ENCODE measurements at regions not wholly inside any gene's neighbourhood (a gene's known extent, or its start where the extent isn't known, plus 50 kb on each side); places are given as distances from the start of the nearest gene placed in this dataset.
"Not testable (repeated sequence)": the region's sequence is repeated elsewhere in the genome, so short reads cannot be mapped to it uniquely, and the experiment has no call there.

- Histone ChIP-seq H3K27ac (ENCODE audit: low read depth, low read length) (no peak overlapping the region), H3K9me3 (ENCODE audit: control insufficient read depth, insufficient read depth, low read depth, low read length) (peaks cover 7% of the 10 kb centered on the region), H3K36me3 (ENCODE audit: control insufficient read depth, insufficient read depth, low read length) (no peaks in the 10 kb centered on the region), H3K9ac (ENCODE audit: low read length) (no peak overlapping the region), H3K4me3 (ENCODE audit: low read depth, low read length) (no peak overlapping the region), H3K4me1 (ENCODE audit: control insufficient read depth, insufficient read depth, low read length) (no peaks in the 10 kb centered on the region), H3K27me3 (ENCODE audit: control insufficient read depth, insufficient read depth, low read length) (no peaks in the 10 kb centered on the region; the same call in 1 of the 2 replicates)
Measured at GRCh38 chr13:109995578-109995977, 209.2 kb upstream of the IRS2 start.

- H3K9me3 ChIP-seq (ENCODE audit: control insufficient read depth, insufficient read depth, low read depth, low read length) = peaks cover 1% of the 10 kb centered on the region
- H3K9ac ChIP-seq (ENCODE audit: low read length) = no peak overlapping the region
- no peaks in the 10 kb centered on the region for H3K4me1 ChIP-seq (ENCODE audit: control insufficient read depth, insufficient read depth, low read length)
- H3K36me3 ChIP-seq (ENCODE audit: control insufficient read depth, insufficient read depth, low read length) = no peaks in the 10 kb centered on the region
- no peak overlapping the region for H3K4me3 ChIP-seq (ENCODE audit: low read depth, low read length)
- H3K27ac ChIP-seq (ENCODE audit: low read depth, low read length) = no peak overlapping the region
- H3K27me3 ChIP-seq (ENCODE audit: control insufficient read depth, insufficient read depth, low read length) = no peaks in the 10 kb centered on the region
Measured at GRCh38 chr13:109990296-109990695, 203.9 kb upstream of the IRS2 start.

GRCh38 chr13:109989686-109990085 lies 203.3 kb upstream of the IRS2 start:
- H3K27ac ChIP-seq (ENCODE audit: low read depth, low read length) = no peak overlapping the region
- H3K9me3 ChIP-seq (ENCODE audit: control insufficient read depth, insufficient read depth, low read depth, low read length) = no peaks in the 10 kb centered on the region
- no peak overlapping the region for H3K9ac ChIP-seq (ENCODE audit: low read length)
- no peaks in the 10 kb centered on the region for H3K4me1 ChIP-seq (ENCODE audit: control insufficient read depth, insufficient read depth, low read length)
- no peaks in the 10 kb centered on the region for H3K27me3 ChIP-seq (ENCODE audit: control insufficient read depth, insufficient read depth, low read length)
- no peaks in the 10 kb centered on the region for H3K36me3 ChIP-seq (ENCODE audit: control insufficient read depth, insufficient read depth, low read length)
- no peak overlapping the region for H3K4me3 ChIP-seq (ENCODE audit: low read depth, low read length)

GRCh38 chr13:109989155-109989554 lies 202.8 kb upstream of the IRS2 start:
- H3K4me3 ChIP-seq (ENCODE audit: low read depth, low read length) = no peak overlapping the region
- no peaks in the 10 kb centered on the region for H3K36me3 ChIP-seq (ENCODE audit: control insufficient read depth, insufficient read depth, low read length)
- no peaks in the 10 kb centered on the region for H3K27me3 ChIP-seq (ENCODE audit: control insufficient read depth, insufficient read depth, low read length)
- H3K4me1 ChIP-seq (ENCODE audit: control insufficient read depth, insufficient read depth, low read length) = no peaks in the 10 kb centered on the region
- no peak overlapping the region for H3K27ac ChIP-seq (ENCODE audit: low read depth, low read length)
- no peaks in the 10 kb centered on the region for H3K9me3 ChIP-seq (ENCODE audit: control insufficient read depth, insufficient read depth, low read depth, low read length)
- H3K9ac ChIP-seq (ENCODE audit: low read length) = no peak overlapping the region

- Histone ChIP-seq H3K27ac (ENCODE audit: low read depth, low read length) (no peak overlapping the region), H3K4me1 (ENCODE audit: control insufficient read depth, insufficient read depth, low read length) (no peaks in the 10 kb centered on the region), H3K36me3 (ENCODE audit: control insufficient read depth, insufficient read depth, low read length) (no peaks in the 10 kb centered on the region), H3K9ac (ENCODE audit: low read length) (no peak overlapping the region), H3K9me3 (ENCODE audit: control insufficient read depth, insufficient read depth, low read depth, low read length) (no peaks in the 10 kb centered on the region), H3K4me3 (ENCODE audit: low read depth, low read length) (no peak overlapping the region), H3K27me3 (ENCODE audit: control insufficient read depth, insufficient read depth, low read length) (no peaks in the 10 kb centered on the region)
Measured at GRCh38 chr13:109986851-109987250, 200.5 kb upstream of the IRS2 start.

- no peaks in the 10 kb centered on the region for H3K9me3 ChIP-seq (ENCODE audit: control insufficient read depth, insufficient read depth, low read depth, low read length)
- H3K9ac ChIP-seq (ENCODE audit: low read length) = no peak overlapping the region
- H3K4me1 ChIP-seq (ENCODE audit: control insufficient read depth, insufficient read depth, low read length) = no peaks in the 10 kb centered on the region
- H3K27ac ChIP-seq (ENCODE audit: low read depth, low read length) = no peak overlapping the region
- H3K27me3 ChIP-seq (ENCODE audit: control insufficient read depth, insufficient read depth, low read length) = no peaks in the 10 kb centered on the region
- no peak overlapping the region for H3K4me3 ChIP-seq (ENCODE audit: low read depth, low read length)
- no peaks in the 10 kb centered on the region for H3K36me3 ChIP-seq (ENCODE audit: control insufficient read depth, insufficient read depth, low read length)
Measured at GRCh38 chr13:109985871-109986450, 199.6 kb upstream of the IRS2 start.

GRCh38 chr13:109983447-109983846 lies 197.1 kb upstream of the IRS2 start:
- H3K27ac ChIP-seq (ENCODE audit: low read depth, low read length) = no peak overlapping the region
- no peak overlapping the region for H3K4me3 ChIP-seq (ENCODE audit: low read depth, low read length)
- no peaks in the 10 kb centered on the region for H3K27me3 ChIP-seq (ENCODE audit: control insufficient read depth, insufficient read depth, low read length)
- no peak overlapping the region for H3K9ac ChIP-seq (ENCODE audit: low read length)
- no peaks in the 10 kb centered on the region for H3K4me1 ChIP-seq (ENCODE audit: control insufficient read depth, insufficient read depth, low read length)
- H3K36me3 ChIP-seq (ENCODE audit: control insufficient read depth, insufficient read depth, low read length) = no peaks in the 10 kb centered on the region
- H3K9me3 ChIP-seq (ENCODE audit: control insufficient read depth, insufficient read depth, low read depth, low read length) = no peaks in the 10 kb centered on the region

GRCh38 chr13:109981000-109981399 lies 194.6 kb upstream of the IRS2 start:
- H3K27ac ChIP-seq (ENCODE audit: low read depth, low read length) = no peak overlapping the region
- H3K4me1 ChIP-seq (ENCODE audit: control insufficient read depth, insufficient read depth, low read length) = no peaks in the 10 kb centered on the region
- H3K4me3 ChIP-seq (ENCODE audit: low read depth, low read length) = no peak overlapping the region
- no peak overlapping the region for H3K9ac ChIP-seq (ENCODE audit: low read length)
- H3K27me3 ChIP-seq (ENCODE audit: control insufficient read depth, insufficient read depth, low read length) = no peaks in the 10 kb centered on the region
- no peaks in the 10 kb centered on the region for H3K36me3 ChIP-seq (ENCODE audit: control insufficient read depth, insufficient read depth, low read length)
- no peaks in the 10 kb centered on the region for H3K9me3 ChIP-seq (ENCODE audit: control insufficient read depth, insufficient read depth, low read depth, low read length)

GRCh38 chr13:109979676-109980075 lies 193.3 kb upstream of the IRS2 start:
- H3K4me3 ChIP-seq (ENCODE audit: low read depth, low read length); H3K27me3 ChIP-seq (ENCODE audit: control insufficient read depth, insufficient read depth, low read length); H3K9me3 ChIP-seq (ENCODE audit: control insufficient read depth, insufficient read depth, low read depth, low read length); H3K27ac ChIP-seq (ENCODE audit: low read depth, low read length); H3K36me3 ChIP-seq (ENCODE audit: control insufficient read depth, insufficient read depth, low read length); H3K9ac ChIP-seq (ENCODE audit: low read length); H3K4me1 ChIP-seq (ENCODE audit: control insufficient read depth, insufficient read depth, low read length): not testable (repeated sequence)

- no peaks in the 10 kb centered on the region for H3K36me3 ChIP-seq (ENCODE audit: control insufficient read depth, insufficient read depth, low read length)
- H3K4me3 ChIP-seq (ENCODE audit: low read depth, low read length) = no peak overlapping the region
- H3K4me1 ChIP-seq (ENCODE audit: control insufficient read depth, insufficient read depth, low read length) = no peaks in the 10 kb centered on the region
- no peaks in the 10 kb centered on the region for H3K9me3 ChIP-seq (ENCODE audit: control insufficient read depth, insufficient read depth, low read depth, low read length)
- no peak overlapping the region for H3K27ac ChIP-seq (ENCODE audit: low read depth, low read length)
- no peaks in the 10 kb centered on the region for H3K27me3 ChIP-seq (ENCODE audit: control insufficient read depth, insufficient read depth, low read length)
- no peak overlapping the region for H3K9ac ChIP-seq (ENCODE audit: low read length)
Measured at GRCh38 chr13:109979228-109979627, 192.8 kb upstream of the IRS2 start.

- Histone ChIP-seq H3K9me3 (ENCODE audit: control insufficient read depth, insufficient read depth, low read depth, low read length) (no peaks in the 10 kb centered on the region), H3K9ac (ENCODE audit: low read length) (no peak overlapping the region), H3K4me3 (ENCODE audit: low read depth, low read length) (no peak overlapping the region), H3K27me3 (ENCODE audit: control insufficient read depth, insufficient read depth, low read length) (no peaks in the 10 kb centered on the region), H3K27ac (ENCODE audit: low read depth, low read length) (no peak overlapping the region), H3K4me1 (ENCODE audit: control insufficient read depth, insufficient read depth, low read length) (no peaks in the 10 kb centered on the region), H3K36me3 (ENCODE audit: control insufficient read depth, insufficient read depth, low read length) (no peaks in the 10 kb centered on the region)
Measured at GRCh38 chr13:109977212-109977968, 191.0 kb upstream of the IRS2 start.

Data from HUES6 (cell line).